Activated naive CD4-positive, alpha-beta T cell treated with anti-CD3 and anti-CD28 coated beads, Interleukin-2, amount 50 U/mL, for 24 hours (primary cell): ENCODE measurements at regions not wholly inside any gene's neighbourhood (a gene's known extent, or its start where the extent isn't known, plus 50 kb on each side); places are given as distances from the start of the nearest gene placed in this dataset.
"Not testable (repeated sequence)": the region's sequence is repeated elsewhere in the genome, so short reads cannot be mapped to it uniquely, and the experiment has no call there.

Experiments used
- H3K27ac Mint-ChIP-seq: one replicate; pipeline ENCODE4 v1.8.0; 2021; ENCODE audit warnings: mild to moderate bottlenecking, mixed read lengths
- H3K27me3 Mint-ChIP-seq: one replicate; pipeline ENCODE4 v1.8.0; 2021; ENCODE audit warnings: mixed read lengths
- H3K36me3 Mint-ChIP-seq: one replicate; pipeline ENCODE4 v1.8.0; 2021; ENCODE audit warnings: mixed read lengths
- H3K4me1 Mint-ChIP-seq: one replicate; pipeline ENCODE4 v1.8.0; 2021; ENCODE audit warnings: mixed read lengths
- H3K4me3 Mint-ChIP-seq: one replicate; pipeline ENCODE4 v1.8.0; 2021; ENCODE audit warnings: mild to moderate bottlenecking, mixed read lengths
- H3K9me3 Mint-ChIP-seq: one replicate; pipeline ENCODE4 v1.8.0; 2021; ENCODE audit warnings: mixed read lengths

GRCh38 chr16:29177888-29178726, 193.3 kb downstream of the LAT start:
- H3K4me3 Mint-ChIP-seq, H3K27ac Mint-ChIP-seq, H3K27me3 Mint-ChIP-seq, H3K4me1 Mint-ChIP-seq, H3K9me3 Mint-ChIP-seq, H3K36me3 Mint-ChIP-seq: not testable (repeated sequence)

- not testable (repeated sequence) for H3K27ac Mint-ChIP-seq, H3K27me3 Mint-ChIP-seq, H3K4me3 Mint-ChIP-seq
Observed at GRCh38 chr16:29177203-29177887, 192.5 kb downstream of the LAT start.

GRCh38 chr16:29176822-29177202, 192.0 kb downstream of the LAT start:
- not testable (repeated sequence) for H3K27ac Mint-ChIP-seq, H3K4me3 Mint-ChIP-seq, H3K9me3 Mint-ChIP-seq, H3K36me3 Mint-ChIP-seq, H3K27me3 Mint-ChIP-seq, H3K4me1 Mint-ChIP-seq

More at GRCh38 chr16:29177203-29177887, 192.5 kb downstream of the LAT start:
- not testable (repeated sequence) for H3K9me3 Mint-ChIP-seq, H3K36me3 Mint-ChIP-seq, H3K4me1 Mint-ChIP-seq

GRCh38 chr16:29176154-29176470, 191.3 kb downstream of the LAT start:
- not testable (repeated sequence) for H3K27ac Mint-ChIP-seq, H3K27me3 Mint-ChIP-seq
- peaks cover 12% of the 10 kb centered on the region for H3K36me3 Mint-ChIP-seq

GRCh38 chr16:29175411-29176153, 190.7 kb downstream of the LAT start:
- H3K27ac Mint-ChIP-seq, H3K4me3 Mint-ChIP-seq, H3K9me3 Mint-ChIP-seq, H3K27me3 Mint-ChIP-seq, H3K4me1 Mint-ChIP-seq: not testable (repeated sequence)
- peaks cover 12% of the 10 kb centered on the region for H3K36me3 Mint-ChIP-seq

More at GRCh38 chr16:29176154-29176470, 191.3 kb downstream of the LAT start:
- not testable (repeated sequence) for H3K4me1 Mint-ChIP-seq, H3K9me3 Mint-ChIP-seq, H3K4me3 Mint-ChIP-seq

GRCh38 chr16:29173371-29174305, 188.8 kb downstream of the LAT start:
- H3K27me3 Mint-ChIP-seq, H3K4me3 Mint-ChIP-seq, H3K9me3 Mint-ChIP-seq, H3K27ac Mint-ChIP-seq, H3K4me1 Mint-ChIP-seq: not testable (repeated sequence)
- peaks cover 12% of the 10 kb centered on the region for H3K36me3 Mint-ChIP-seq

- H3K9me3 Mint-ChIP-seq, H3K27me3 Mint-ChIP-seq, H3K4me1 Mint-ChIP-seq, H3K4me3 Mint-ChIP-seq, H3K27ac Mint-ChIP-seq: not testable (repeated sequence)
- H3K36me3 Mint-ChIP-seq: peaks cover 12% of the 10 kb centered on the region
Observed at GRCh38 chr16:29172098-29172724, 187.4 kb downstream of the LAT start.

GRCh38 chr16:29171296-29171695, 186.4 kb downstream of the LAT start:
- H3K27me3 Mint-ChIP-seq, H3K4me3 Mint-ChIP-seq, H3K9me3 Mint-ChIP-seq, H3K4me1 Mint-ChIP-seq, H3K27ac Mint-ChIP-seq: not testable (repeated sequence)
- H3K36me3 Mint-ChIP-seq: peaks cover 12% of the 10 kb centered on the region

- not testable (repeated sequence) for H3K4me1 Mint-ChIP-seq, H3K27me3 Mint-ChIP-seq, H3K9me3 Mint-ChIP-seq, H3K27ac Mint-ChIP-seq, H3K4me3 Mint-ChIP-seq
- peaks cover 12% of the 10 kb centered on the region for H3K36me3 Mint-ChIP-seq
Observed at GRCh38 chr16:29170393-29171119, 185.7 kb downstream of the LAT start.

GRCh38 chr16:29169295-29169994, 184.6 kb downstream of the LAT start:
- H3K4me1 Mint-ChIP-seq, H3K4me3 Mint-ChIP-seq, H3K27ac Mint-ChIP-seq, H3K27me3 Mint-ChIP-seq, H3K9me3 Mint-ChIP-seq: not testable (repeated sequence)
- peaks cover 12% of the 10 kb centered on the region for H3K36me3 Mint-ChIP-seq

GRCh38 chr16:29168515-29169259, 183.8 kb downstream of the LAT start:
- H3K9me3 Mint-ChIP-seq, H3K27me3 Mint-ChIP-seq, H3K4me3 Mint-ChIP-seq, H3K4me1 Mint-ChIP-seq, H3K36me3 Mint-ChIP-seq, H3K27ac Mint-ChIP-seq: not testable (repeated sequence)

- not testable (repeated sequence) for H3K27me3 Mint-ChIP-seq, H3K4me1 Mint-ChIP-seq, H3K9me3 Mint-ChIP-seq, H3K36me3 Mint-ChIP-seq, H3K4me3 Mint-ChIP-seq, H3K27ac Mint-ChIP-seq
Observed at GRCh38 chr16:29164442-29165089, 179.7 kb downstream of the LAT start.

GRCh38 chr16:29160171-29160570, 175.3 kb downstream of the LAT start:
- H3K36me3 Mint-ChIP-seq, H3K27ac Mint-ChIP-seq, H3K4me3 Mint-ChIP-seq, H3K27me3 Mint-ChIP-seq, H3K9me3 Mint-ChIP-seq: not testable (repeated sequence)
- peaks cover 26% of the 10 kb centered on the region for H3K4me1 Mint-ChIP-seq
